GM18507 (cell line): ENCODE measurements at regions not wholly inside any gene's neighbourhood (a gene's known extent, or its start where the extent isn't known, plus 50 kb on each side); places are given as distances from the start of the nearest gene placed in this dataset.
"Not testable (repeated sequence)": the region's sequence is repeated elsewhere in the genome, so short reads cannot be mapped to it uniquely, and the experiment has no call there.

Experiments
- DNase-seq: peaks from one replicate; pipeline ENCODE4 v3.0.0; 2011; ENCODE audit warnings: low read depth; ENCODE audit not compliant: insufficient read length; ENCODE audit errors: extremely low spot score
- FAIRE-seq: peaks from 2 replicates; lab custom pipeline; 2011; peaks lifted over from hg19 to GRCh38; lab: Jason Lieb, UNC

GRCh38 chr1:56250809-56251208, 328.6 kb downstream of the PLPP3 start:
- no peak for FAIRE-seq
- no peak for DNase-seq

GRCh38 chr1:56249234-56249633, 330.1 kb downstream of the PLPP3 start:
- FAIRE-seq (no peak), DNase-seq (no peak)

GRCh38 chr1:56248138-56248537, 331.2 kb downstream of the PLPP3 start:
- no peak for FAIRE-seq

GRCh38 chr1:56246726-56247125, 332.6 kb downstream of the PLPP3 start:
- not testable (repeated sequence) for DNase-seq, FAIRE-seq

More at GRCh38 chr1:56248138-56248537, 331.2 kb downstream of the PLPP3 start:
- DNase-seq, result no peak

GRCh38 chr1:56240400-56240799, 339.0 kb downstream of the PLPP3 start:
- no peak for FAIRE-seq
- DNase-seq, result no peak

- DNase-seq (no peak), FAIRE-seq (no peak)
Measured at GRCh38 chr1:56237491-56238064, 341.8 kb downstream of the PLPP3 start.

GRCh38 chr1:56236688-56237087, 342.7 kb downstream of the PLPP3 start:
- DNase-seq, result no peak

GRCh38 chr1:56235909-56236510, 343.4 kb downstream of the PLPP3 start:
- FAIRE-seq (no peak), DNase-seq (no peak)

More at GRCh38 chr1:56236688-56237087, 342.7 kb downstream of the PLPP3 start:
- no peak for FAIRE-seq

GRCh38 chr1:56229186-56229585, 350.2 kb downstream of the PLPP3 start:
- FAIRE-seq (no peak), DNase-seq (no peak)

- no peak for FAIRE-seq
- DNase-seq, result no peak
Measured at GRCh38 chr1:56227886-56228285, 351.5 kb downstream of the PLPP3 start.

GRCh38 chr1:56227401-56227800, 352.0 kb downstream of the PLPP3 start:
- FAIRE-seq, result no peak
- no peak for DNase-seq

- no peak for DNase-seq
- FAIRE-seq, result no peak
Measured at GRCh38 chr1:56225964-56226815, 353.2 kb downstream of the PLPP3 start.

GRCh38 chr1:56223968-56224367, 355.4 kb downstream of the PLPP3 start:
- no peak for FAIRE-seq
- no peak for DNase-seq

GRCh38 chr1:56222914-56223540, 356.3 kb downstream of the PLPP3 start:
- FAIRE-seq (no peak), DNase-seq (no peak)

- DNase-seq, result no peak
- no peak for FAIRE-seq
Measured at GRCh38 chr1:56220021-56220420, 359.3 kb downstream of the PLPP3 start.

GRCh38 chr1:56218023-56218422, 361.3 kb downstream of the PLPP3 start:
- DNase-seq, result no peak
- FAIRE-seq, result no peak

- FAIRE-seq (no peak), DNase-seq (no peak)
Measured at GRCh38 chr1:56216218-56216617, 363.1 kb downstream of the PLPP3 start.

- FAIRE-seq (no peak), DNase-seq (no peak)
Measured at GRCh38 chr1:56215771-56216170, 363.6 kb downstream of the PLPP3 start.

- DNase-seq (no peak), FAIRE-seq (no peak)
Measured at GRCh38 chr1:56215086-56215485, 364.3 kb downstream of the PLPP3 start.

- DNase-seq, result no peak
- no peak for FAIRE-seq
Measured at GRCh38 chr1:56213068-56213467, 366.3 kb downstream of the PLPP3 start.
